ENCODE measurements at regions not wholly inside any gene's neighbourhood (a gene's known extent, or its start where the extent isn't known, plus 50 kb on each side); places are given as distances from the start of the nearest gene placed in this dataset.
"Not testable (repeated sequence)": the region's sequence is repeated elsewhere in the genome, so short reads cannot be mapped to it uniquely, and the experiment has no call there.

- not testable (repeated sequence) for DNase-seq (ENCODE audit: low read depth in 4 of 6, low spot score in 6 of 6); H3K27me3 ChIP-seq (ENCODE audit: control insufficient read depth, insufficient read depth, low read length); H3K4me1 ChIP-seq (ENCODE audit: control insufficient read depth, insufficient read depth, low read length); H3K36me3 ChIP-seq (ENCODE audit: control insufficient read depth, insufficient read depth, low read length); H3K4me3 ChIP-seq (ENCODE audit: low read depth, low read length); H3K27ac ChIP-seq (ENCODE audit: low read depth, low read length); H3K9me3 ChIP-seq (ENCODE audit: control insufficient read depth, insufficient read depth, low read length)
- no CpG with 5 or more reads among the region's 5 CpGs for WGBS (ENCODE audit: insufficient coverage)
Measured at GRCh38 chr14:59138576-59138975, 49.9 kb upstream of the DAAM1 start.
